DMS53 treated with DMSO at 0.1 percent for 48 hours (cell line): ENCODE measurements at regions not wholly inside any gene's neighbourhood (a gene's known extent, or its start where the extent isn't known, plus 50 kb on each side); places are given as distances from the start of the nearest gene placed in this dataset.

Experiments used
- DNase-seq: peaks from one replicate; lab custom pipeline; 2025; ENCODE audit not compliant: unreplicated experiment; lab: John Stamatoyannopoulos, UW

- no peak for DNase-seq
Observed at GRCh38 chr5:38751103-38751502, 94.7 kb upstream of the OSMR start.

- no peak for DNase-seq
Observed at GRCh38 chr5:38752012-38752536, 93.7 kb upstream of the OSMR start.

DNA sequence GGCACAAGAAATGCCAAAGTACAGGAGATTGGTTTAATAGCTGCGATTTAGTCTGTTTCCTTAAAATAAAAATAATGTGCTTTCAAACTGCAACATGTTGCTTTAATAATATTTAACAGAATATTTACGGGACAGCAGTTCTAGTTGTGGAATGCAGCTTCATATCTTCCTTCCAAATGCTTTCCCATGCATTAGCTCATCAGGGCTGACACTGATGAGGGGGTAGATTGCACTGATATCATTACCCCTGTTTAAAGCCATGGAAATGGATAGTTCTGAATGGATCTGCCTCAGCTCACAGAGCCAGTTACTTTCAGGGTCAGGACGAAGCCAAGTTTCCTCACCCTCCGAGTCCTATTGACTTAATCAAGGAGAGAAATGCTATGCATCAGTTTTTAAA, 93.2 kb upstream of the OSMR start:
- DNase-seq = no peak

- no peak for DNase-seq
Observed at GRCh38 chr5:38753141-38753540, 92.7 kb upstream of the OSMR start.

GRCh38 chr5:38753776-38754175, 92.0 kb upstream of the OSMR start:
- DNase-seq = no peak

- no peak for DNase-seq
Observed at GRCh38 chr5:38755181-38755580, 90.6 kb upstream of the OSMR start.

DNA sequence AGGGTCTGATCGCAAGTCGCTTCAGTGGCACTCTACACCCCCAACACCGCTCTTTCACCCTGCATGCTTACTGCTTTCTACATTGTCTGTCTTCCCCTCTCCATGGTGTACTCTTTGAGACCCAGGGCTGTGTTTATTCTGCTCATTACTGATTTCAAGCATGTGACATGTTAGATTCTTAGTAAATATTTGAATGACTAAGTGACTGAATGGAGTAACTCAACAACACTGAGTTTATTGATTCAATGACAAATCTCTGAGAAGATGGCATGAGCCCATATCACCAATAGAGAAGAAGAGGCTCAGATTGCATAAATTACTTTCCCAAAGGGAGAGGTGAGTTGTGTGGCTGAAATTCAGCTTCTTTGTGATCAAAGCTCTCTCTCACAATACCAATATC, 89.7 kb upstream of the OSMR start:
- DNase-seq = peak; percentile 3

GRCh38 chr5:38757451-38758245, 88.2 kb upstream of the OSMR start:
- DNase-seq = no peak

DNA sequence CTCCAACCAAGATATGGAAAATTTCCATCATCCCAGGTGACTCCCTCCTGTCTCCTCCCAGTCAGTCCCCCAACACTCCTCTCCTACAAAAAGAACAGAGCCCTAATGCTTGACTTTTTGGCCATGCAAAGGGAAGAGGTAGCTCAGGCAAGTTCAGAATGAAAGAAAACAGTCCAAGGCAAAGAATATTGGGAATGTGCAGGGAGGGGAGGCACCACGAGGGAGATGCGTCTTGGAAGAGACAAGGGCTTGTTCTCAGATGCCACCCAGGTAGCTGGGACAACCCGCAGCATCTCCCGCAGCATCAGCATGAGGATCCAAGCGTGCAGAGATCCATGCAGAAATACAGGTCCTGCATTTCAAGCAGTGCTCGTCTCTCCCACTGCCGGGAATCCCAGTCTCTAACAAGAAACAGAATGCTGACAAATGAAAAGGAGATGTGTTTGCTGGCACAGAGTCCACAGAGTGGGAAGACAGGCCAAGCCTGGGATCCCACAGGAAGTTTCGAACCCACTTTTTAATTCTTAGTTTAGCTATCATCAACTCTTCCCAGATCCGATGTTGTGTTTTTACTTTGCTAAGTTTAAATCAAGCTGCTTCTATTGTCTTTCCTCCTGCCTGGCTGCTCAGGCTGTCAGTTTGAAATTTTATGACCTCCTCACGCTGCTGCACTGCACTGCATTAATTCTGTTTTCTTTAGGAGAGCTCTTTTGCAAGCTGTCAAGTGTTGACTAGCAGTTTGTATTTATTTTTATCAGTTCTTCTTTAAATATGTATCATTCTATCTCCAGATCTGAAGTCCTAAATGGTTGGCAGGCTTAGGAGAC, 86.8 kb upstream of the OSMR start:
- no peak for DNase-seq

GRCh38 chr5:38764937-38765391, 80.8 kb upstream of the OSMR start:
- DNase-seq = no peak

DNA sequence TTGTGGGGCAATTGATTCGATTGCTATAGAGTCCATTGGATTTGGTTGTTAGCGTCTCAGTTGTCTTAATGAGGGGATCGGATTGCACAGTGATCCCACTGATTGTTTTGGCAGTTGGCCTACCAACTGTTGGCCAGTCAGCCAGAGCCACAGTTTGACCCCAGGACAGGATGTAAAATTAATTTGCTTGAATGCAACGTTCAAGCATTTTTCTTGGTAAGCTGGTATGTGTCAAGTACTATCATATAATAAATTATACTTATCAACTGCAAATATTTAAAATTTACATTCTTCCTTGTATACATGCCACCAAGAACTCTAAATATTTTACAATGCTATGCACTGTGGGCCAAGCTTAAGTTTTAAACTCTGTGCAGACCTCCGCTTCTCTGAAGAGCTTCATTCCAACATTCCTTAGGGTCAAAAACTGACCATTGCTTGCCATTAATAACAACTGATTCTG, 80.4 kb upstream of the OSMR start:
- no peak for DNase-seq

DNA sequence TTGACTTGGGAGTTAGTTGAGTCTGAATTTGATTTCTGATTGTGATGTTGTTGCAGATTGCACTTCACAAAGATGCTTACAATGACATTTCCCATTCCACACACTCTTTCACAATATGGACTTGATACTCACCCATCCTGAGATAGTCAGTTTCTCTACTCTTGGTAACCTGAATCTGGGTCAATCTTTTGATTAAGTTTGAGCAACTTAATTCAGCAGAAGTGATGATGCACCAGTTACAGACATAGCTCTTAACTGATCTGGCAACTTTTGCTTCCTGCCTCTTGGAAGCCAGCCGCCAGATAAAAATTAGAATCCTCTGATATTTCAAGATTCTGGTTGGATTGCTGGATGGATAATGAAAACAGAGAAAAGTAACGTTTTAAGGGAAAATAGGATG, 79.7 kb upstream of the OSMR start:
- no peak for DNase-seq

DNA sequence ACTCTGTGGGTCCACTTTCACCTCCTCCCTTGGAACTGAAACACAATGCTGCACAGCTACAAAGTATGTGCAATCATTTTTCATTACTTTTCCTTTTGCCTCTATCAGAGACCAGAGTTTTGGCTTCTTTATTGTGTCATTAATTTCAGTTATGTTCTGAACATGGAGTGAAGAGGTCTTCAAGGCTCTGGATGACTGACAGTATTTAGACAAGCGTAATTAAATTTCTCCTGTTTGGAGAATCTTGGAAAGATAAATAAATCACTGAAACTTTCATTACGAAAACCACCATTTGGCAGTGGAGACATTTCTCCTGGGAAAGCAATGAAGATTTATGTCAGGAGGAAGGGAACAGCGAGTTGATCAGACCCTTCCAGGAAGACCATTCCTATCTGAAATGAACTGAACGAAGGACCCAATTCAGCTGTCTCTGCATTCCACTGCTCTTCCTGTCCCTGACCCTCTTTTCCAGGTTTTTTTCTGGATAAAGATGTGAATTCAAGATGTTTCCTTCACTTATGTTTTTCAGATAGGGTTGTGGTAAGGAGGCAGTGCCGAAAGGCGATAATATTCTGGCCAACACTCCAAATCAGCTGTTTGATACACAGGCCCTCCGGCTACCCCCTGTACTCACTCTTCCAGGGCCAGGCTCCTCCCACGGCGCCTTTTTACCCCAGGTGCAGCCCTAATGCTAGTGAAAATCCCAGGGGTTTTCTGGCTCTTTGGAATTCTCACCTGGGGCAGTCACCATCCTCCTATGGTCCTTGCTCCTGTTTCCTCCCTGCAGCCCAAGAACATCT, 77.2 kb upstream of the OSMR start:
- DNase-seq = no peak

DNA sequence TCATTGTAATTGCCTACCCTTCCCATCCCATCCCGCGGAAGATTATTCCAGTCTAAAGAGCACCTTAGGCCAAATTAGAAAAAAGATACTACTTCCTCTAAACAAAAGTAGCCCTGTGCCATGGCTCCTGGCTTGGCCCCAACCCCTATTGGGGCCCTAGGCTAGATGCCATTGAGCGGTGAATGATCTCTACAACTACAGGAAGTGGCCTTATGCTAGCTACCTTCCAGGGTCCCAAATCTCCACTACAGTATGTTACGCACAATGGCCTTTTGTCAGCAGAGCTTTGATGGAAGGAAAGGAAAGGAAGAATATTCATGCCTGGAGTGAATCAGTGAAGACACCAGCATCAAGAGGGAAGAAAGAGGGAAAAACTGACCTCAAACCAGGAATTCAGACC, 73.3 kb upstream of the OSMR start:
- DNase-seq = no peak

GRCh38 chr5:38775218-38775840, 70.5 kb upstream of the OSMR start:
- no peak for DNase-seq

GRCh38 chr5:38776149-38776896, 69.5 kb upstream of the OSMR start:
- DNase-seq = no peak

DNA sequence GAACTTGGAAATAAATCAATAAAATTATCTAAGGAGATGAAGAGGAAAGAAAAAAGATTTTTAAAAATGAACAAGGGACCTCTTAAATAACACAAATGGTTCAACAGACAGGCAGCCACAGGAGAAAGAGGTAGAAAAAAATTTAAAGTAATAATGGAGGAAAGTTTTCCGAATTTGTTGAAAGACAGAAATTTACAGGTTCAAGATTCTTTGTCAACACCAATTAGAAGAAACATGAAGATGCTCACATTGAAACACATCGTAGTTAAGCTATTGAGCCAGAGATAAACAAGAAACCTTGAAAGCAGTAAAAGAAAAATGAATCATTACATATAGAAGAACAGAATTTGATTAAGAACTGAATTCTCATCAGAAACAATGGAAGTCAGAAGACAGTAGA, 68.7 kb upstream of the OSMR start:
- DNase-seq = no peak

DNA sequence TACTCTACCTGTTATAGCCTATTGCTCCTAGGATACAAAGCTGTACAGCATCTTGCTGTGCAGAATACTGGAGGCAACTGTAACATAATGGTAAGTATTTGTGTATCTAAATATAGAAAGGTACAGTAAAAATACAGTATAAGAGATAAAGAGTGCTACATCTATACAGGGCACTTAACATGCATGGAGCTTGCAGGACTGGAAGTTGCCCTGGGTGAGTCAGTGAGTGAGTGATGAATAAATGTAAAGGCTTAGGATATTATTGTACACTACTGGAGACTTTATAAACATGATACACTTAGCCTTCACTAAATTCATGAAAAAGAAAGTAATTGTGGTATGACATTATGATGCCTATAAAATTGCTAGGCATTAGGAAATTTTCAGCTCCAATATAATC, 65.5 kb upstream of the OSMR start:
- no peak for DNase-seq

- DNase-seq = no peak
Observed at GRCh38 chr5:38780945-38781344, 64.9 kb upstream of the OSMR start.
